ENCODE measurements at regions not wholly inside any gene's neighbourhood (a gene's known extent, or its start where the extent isn't known, plus 50 kb on each side); places are given as distances from the start of the nearest gene placed in this dataset.

DNA sequence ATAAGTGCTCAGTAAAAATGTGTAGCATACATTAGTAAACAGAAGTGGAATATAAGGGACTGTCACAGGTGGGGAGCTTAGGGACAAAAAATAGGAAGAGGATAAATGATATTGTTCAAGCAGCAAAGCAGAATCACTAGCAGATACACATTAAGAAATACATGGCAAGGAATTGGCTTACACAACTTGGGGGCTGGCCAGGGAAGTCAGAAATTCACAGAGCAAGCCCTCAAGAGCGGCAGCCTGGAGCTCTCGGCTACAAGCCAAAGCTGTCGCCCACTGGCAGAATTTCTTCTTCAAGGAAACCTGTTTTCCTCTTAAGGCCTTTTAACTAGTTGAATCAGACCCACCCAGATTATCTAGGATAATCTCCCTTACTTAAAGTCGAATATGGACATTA, 73.0 kb upstream of the SMIM23 start:
- ChIA-PET CTCF (no interaction called here), POLR2A (ENCODE audit: low non-redundant PET) (no interaction called here)
- no peak overlapping the region for H3K27ac ChIP-seq
- no peak for DNase-seq (ENCODE audit: low spot score)
- TF ChIP-seq, protein P1, sequence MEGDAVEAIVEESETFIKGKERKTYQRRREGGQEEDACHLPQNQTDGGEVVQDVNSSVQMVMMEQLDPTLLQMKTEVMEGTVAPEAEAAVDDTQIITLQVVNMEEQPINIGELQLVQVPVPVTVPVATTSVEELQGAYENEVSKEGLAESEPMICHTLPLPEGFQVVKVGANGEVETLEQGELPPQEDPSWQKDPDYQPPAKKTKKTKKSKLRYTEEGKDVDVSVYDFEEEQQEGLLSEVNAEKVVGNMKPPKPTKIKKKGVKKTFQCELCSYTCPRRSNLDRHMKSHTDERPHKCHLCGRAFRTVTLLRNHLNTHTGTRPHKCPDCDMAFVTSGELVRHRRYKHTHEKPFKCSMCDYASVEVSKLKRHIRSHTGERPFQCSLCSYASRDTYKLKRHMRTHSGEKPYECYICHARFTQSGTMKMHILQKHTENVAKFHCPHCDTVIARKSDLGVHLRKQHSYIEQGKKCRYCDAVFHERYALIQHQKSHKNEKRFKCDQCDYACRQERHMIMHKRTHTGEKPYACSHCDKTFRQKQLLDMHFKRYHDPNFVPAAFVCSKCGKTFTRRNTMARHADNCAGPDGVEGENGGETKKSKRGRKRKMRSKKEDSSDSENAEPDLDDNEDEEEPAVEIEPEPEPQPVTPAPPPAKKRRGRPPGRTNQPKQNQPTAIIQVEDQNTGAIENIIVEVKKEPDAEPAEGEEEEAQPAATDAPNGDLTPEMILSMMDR (conservative IDR thresholded peaks at IDR 0.05; ENCODE audit: low read depth), result no peak

DNA sequence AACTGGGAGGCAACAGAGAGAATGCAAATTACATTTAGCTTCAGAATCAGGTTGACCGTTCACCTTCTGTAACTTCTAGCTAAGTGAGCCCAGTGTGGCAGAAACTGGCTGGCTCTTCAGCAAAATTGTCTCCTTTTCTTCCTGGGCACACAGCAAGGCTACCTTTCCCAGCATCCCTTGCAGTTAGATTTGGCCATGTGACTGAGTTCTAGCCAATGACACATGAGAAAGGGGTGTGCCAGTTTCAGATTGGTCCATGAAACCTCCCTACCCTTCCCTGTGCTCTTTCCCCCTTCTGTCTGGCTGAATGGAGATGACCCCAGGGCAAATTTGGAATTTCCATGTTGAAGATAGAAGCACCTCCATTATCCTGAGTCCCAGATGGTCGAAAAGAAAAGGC, 72.5 kb upstream of the SMIM23 start:
- DNase-seq (ENCODE audit: low spot score), result no peak
- POLR2A ChIA-PET (ENCODE audit: low non-redundant PET), result no interaction called here
- H3K27ac ChIP-seq, result no peak overlapping the region
- TF ChIP-seq, protein P1 (conservative IDR thresholded peaks at IDR 0.05; ENCODE audit: low read depth), result no peak
- CTCF ChIA-PET, result no interaction called here

DNA sequence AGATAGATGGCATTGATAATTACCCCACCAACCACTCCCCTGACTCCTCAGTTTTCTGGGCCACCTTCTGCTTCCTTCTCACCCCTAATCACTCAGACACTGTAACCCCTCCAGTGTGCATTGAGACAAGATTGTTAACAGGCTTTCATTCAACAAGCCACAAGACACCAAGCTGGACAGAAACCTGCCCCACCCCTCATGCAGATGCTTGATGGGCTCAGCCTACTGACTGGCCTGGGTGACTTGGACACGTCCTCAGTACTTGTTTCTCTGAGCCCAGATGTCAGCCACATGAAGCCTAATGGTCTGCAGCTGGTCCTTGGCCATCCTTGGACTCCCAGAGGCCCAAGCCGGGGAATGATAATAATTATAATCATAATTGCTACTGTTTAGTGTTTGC, 71.4 kb upstream of the SMIM23 start:
- TF ChIP-seq, protein P1 (conservative IDR thresholded peaks at IDR 0.05; ENCODE audit: low read depth), result no peak
- no peak overlapping the region for H3K27ac ChIP-seq
- ChIA-PET POLR2A (ENCODE audit: low non-redundant PET) (no interaction called here), CTCF (interaction anchor here (0.5 kb wide), 1 partner anchor 33 kb away, joined by 5 read pairs; no protein-coding TSS in a partner anchor)
- DNase-seq (ENCODE audit: low spot score), result no peak

DNA sequence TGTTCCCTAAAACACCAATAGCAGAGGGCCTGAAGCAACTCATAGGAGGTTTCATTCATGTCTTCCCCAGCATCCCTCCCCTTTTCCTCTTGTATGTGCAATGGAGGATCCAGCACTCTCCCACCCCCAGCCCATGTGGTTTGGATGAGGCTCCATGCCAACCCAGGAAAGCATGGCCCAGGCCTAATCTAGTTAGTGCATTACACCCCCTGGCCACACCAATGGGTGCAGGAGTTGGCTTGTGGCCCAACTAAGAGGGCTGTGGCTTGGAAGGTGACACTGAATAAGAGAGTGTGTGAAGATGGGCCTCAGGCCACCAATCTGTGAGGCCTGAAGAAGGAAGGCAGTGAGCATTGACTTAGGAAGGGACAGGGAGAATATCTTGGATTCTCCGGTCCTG, 70.8 kb upstream of the SMIM23 start:
- ChIA-PET CTCF (interaction anchor here (0.6 kb wide), 1 partner anchor 297 kb away, joined by 3 read pairs; no protein-coding TSS in a partner anchor), POLR2A (ENCODE audit: low non-redundant PET) (no interaction called here)
- no peak for DNase-seq (ENCODE audit: low spot score)
- TF ChIP-seq, protein P1 (conservative IDR thresholded peaks at IDR 0.05; ENCODE audit: low read depth), result no peak
- H3K27ac ChIP-seq, result no peak overlapping the region

- ChIA-PET CTCF (no interaction called here), POLR2A (ENCODE audit: low non-redundant PET) (no interaction called here)
- no peak overlapping the region for H3K27ac ChIP-seq
- TF ChIP-seq, protein P1 (conservative IDR thresholded peaks at IDR 0.05; ENCODE audit: low read depth), result no peak
- DNase-seq (ENCODE audit: low spot score), result no peak
Measured at GRCh38 chr5:171715551-171715950, 70.1 kb upstream of the SMIM23 start.

- POLR2A ChIA-PET (ENCODE audit: low non-redundant PET), result no interaction called here
- DNase-seq (ENCODE audit: low spot score), result no peak
- CTCF ChIA-PET, result no interaction called here
Measured at GRCh38 chr5:171720086-171720485, 65.5 kb upstream of the SMIM23 start.

More at GRCh38 chr5:171720086-171720485, 65.5 kb upstream of the SMIM23 start:
- H3K27ac ChIP-seq, result no peak overlapping the region
- TF ChIP-seq, protein P1 (conservative IDR thresholded peaks at IDR 0.05; ENCODE audit: low read depth), result no peak
